DMS114 treated with DMSO at 0.1 percent for 48 hours (cell line): ENCODE measurements at regions not wholly inside any gene's neighbourhood (a gene's known extent, or its start where the extent isn't known, plus 50 kb on each side); places are given as distances from the start of the nearest gene placed in this dataset.
"Not testable (repeated sequence)": the region's sequence is repeated elsewhere in the genome, so short reads cannot be mapped to it uniquely, and the experiment has no call there.

ENCODE experiments used
- DNase-seq: peaks from one replicate; lab custom pipeline; 2025; ENCODE audit not compliant: unreplicated experiment; lab: John Stamatoyannopoulos, UW

DNA sequence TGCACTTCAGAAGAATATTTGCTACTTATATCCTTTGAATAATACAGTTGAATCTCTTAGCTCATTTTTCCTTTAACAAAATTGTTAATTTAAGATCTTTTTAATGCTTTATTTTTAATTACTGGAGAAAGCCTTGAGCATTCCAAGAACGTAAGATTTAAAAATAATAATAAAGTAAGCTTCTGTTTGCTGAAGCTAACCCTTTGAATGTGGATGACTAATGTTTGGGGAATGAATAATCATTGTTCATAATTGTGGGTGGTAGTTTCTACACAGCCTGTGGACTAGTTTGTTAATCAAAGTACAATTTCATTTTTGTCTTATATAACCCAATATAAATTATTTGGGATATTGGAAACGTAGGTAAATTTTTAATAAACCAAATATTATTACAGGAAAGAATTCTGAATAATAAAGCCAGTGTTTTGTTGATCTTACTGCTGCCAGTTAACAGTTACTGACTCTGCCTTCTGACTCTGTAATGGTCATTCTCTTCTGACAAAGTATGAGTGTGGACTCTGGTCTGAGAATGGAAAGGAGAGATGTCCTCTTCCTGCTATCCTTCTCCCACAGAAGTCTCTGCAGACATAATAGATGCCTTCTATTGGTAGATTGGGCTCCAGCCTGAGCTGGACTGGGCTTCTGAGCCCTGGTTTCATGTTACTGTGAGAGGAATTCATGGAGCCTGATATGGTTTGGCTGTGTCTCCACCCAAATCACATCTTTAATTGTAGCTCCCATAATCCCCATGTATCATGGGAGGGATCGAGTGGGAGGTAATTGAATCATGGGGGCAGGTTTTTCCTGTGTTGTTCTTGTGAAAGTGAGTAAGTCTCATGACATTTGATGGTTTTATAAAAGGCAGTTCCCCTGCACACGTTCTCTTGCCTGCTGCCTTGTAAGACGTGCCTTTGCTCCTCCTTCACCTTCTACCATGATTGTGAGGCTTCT is 292.7 kb upstream of the SLC39A10 start:
- no peak for DNase-seq

DNA sequence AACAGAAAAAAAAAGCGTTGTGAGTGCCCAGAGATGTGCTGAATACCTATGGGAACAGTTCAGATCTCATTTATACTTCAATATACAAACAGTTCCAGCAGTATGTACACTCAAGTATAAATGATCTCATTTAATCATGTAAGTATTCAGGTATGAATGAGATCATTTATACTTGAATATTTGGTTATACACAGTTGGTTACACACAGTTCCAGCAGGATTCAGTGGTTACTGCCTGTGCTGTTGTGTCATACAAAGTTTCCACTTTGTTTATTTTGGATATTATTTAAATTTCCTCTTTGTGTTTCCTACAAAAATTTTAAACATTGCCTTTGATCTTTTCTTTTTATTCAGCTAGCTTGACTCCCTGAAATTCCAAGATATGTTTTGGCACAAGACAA is 293.5 kb upstream of the SLC39A10 start:
- no peak for DNase-seq

DNA sequence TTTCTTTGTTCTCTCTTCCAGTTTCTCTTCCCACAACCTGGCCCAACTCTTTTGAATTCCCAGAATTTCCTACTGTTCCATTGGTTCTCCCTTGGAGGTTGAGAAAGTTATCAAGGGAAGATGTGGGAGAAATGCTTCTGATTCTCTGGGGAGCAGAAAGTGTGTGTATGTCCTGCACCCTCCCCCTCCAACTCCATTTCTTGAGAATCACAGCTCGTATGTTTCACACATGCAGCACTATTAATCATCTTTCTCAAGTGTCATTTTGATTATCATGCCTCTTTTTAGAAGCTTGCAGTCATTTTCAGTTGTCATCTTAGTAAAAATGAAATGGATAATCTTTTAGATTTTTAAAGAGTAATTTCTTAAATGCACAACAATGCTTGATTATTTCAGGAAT is 296.8 kb upstream of the SLC39A10 start:
- no peak for DNase-seq

DNA sequence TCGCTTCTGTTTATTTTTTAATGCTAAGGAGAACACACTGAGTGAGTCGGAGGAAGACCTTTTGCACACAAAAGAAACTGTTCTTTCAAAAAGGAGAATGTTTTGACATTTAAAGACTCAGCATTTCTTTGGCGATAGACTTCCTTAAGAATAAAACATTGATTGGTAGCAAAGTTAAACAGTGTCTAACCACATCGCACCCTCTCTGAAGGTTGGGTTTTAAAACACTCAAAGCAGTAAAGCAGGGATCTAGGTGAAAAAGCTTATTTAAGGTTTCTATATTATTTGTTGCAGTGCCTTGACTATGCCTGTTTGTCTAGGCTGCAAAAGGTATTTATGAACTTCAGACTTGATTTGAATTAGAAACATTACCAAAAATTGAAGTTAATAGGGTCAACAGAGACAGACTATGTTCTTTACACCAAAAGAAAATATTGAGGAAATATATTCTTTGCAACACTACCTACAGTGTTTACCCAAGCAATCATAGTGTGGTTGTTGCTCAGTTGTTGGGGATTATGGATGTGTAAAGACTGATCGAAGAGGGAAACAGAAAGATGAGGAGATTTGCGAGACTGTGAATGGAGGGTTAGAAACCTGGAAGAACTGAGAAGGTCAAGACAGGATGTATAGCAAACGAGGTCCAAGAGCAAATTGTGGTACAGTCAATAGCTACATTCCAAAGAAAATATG is 297.8 kb upstream of the SLC39A10 start:
- DNase-seq: no peak

DNA sequence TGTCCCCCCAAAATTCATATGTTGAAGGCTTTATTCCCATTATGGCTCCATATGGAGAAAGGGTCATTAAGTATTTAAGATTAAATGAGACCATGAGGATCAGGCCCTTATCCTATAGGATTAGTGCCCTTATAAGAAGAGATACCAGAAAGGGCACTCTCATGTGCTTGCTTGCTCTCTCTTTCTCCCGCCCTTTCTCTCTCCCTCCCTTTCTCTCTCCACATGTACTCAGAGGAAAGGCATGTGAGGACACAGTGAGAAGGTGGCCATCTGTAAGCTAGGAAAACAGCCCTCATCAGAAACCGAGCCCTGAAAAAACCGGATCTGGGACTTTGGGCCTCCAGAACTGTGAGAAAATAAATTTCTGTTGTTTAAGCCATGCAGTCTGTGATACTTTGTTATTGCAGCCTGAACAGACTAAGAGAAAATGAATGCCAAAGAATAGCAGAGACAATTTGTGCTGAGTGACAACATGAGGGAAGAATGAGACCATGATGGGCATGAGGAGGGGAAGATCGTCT is 300.0 kb upstream of the SLC39A10 start:
- no peak for DNase-seq

DNA sequence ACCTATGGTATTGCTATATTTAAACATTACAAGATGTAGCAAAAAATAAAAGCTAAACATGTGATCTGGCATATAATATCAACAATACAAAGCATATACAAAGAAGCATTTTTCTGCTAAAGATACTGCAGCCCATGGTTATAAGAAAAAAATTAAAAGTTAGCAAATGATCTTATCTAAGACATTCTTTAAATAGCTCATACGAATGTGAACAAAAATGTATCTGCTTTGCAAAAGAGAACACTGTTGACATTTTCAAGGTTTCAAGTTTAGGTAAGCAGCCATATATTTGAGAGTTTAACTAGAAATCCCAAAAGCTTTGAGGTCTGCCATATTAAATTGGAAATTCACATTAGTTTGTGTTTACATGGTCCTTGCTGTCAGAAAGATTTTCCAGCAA is 301.0 kb upstream of the SLC39A10 start:
- no peak for DNase-seq

DNA sequence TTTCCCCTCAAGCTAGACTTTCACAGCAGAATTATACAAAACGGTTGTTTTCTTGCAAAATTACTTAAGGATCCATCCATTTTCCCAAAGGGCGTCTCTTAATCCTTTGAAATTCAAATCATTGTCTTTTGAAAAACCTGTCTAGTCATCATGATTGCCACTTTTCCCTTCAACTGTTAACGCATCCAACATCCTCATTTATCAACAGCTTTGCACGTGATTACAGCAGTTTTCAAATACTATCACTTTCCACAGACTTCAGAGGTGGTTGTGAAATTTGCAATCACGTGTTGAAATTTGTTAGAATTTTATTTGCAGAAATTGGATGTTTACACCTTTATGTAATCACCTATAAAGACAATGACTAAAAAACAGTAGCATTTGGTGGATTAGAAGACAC is 304.4 kb upstream of the SLC39A10 start:
- DNase-seq: no peak

DNA sequence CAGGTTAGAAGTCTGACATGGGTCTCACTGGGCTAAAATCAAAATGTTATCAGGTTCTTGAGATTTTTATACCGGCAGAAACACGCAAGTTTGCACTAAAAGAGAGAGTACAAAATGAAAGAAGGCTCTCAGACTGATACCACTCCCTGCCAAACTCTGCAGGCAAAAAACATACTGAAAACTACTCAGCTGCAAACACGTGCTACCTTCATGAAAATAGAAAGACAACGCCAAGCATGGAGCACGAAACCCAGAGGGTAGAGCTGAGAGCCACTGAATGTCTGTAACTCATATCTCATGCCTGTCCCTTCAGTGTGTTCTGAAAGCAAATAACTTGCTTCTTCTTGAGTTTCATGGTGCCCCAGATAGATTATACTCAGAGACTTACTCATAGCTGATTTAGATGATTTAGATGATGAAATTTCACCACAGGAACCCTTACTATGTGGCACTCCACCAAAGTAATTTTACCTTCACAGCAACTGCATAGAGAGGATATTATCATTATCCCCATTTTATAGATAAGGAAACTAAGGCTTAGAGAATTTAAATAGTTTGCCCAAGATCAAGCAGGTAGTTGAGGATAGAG is 313.0 kb upstream of the SLC39A10 start:
- no peak for DNase-seq

DNA sequence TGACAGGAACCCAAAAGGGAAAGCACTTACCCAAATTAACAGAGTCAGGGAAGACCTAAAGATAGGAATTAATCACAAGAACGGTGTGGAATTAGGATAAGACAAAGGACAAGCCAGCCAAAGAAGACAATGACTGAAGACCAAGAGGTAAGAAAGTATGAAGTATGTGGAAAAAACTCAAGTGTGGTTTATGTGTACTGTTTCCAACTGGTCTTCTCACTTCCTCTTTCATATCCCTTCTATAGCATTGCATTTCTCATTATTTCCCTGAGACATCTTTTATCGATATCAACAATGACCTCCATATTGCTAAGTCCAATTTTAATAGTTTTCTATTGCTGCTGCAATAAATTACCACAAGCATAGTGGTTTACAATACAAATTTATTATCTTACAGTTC is 313.5 kb upstream of the SLC39A10 start:
- DNase-seq: no peak

DNA sequence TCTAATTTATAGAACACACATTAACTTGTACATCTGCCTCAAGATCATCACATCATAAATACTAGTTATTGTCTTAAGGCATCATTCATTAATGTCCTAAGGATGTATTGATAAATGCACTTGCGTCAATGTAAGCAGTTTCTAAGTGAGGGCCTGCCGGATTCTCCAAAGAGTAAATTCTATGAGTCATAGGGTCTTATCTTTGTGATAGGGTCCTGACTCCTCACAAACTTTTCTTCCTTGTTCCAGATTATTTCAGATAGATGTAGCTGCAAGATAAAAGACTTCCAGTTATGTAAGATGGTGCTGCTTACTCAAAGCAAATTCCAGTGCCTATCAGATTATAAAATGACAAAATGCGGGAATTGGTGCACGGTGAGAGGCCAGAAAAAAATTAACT is 315.0 kb upstream of the SLC39A10 start:
- no peak for DNase-seq

DNA sequence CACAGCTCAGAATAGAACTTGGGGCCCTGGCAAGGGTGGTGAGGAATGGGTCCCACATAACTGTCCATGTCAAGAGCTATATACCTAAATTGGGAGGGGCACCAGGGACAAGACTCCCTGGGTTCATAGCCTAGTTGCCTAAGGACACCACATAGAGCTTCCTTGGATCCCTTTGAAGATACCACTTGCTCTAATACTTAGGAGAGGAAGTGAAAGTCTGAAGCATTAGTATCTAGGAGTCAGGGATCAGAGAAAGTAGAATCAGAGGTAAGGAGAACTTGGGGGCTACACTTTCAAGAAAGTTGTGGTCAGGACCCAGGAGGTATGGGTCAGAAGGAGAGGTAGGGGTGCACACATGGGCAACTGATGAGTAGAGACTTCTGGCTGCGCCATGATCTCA is 318.2 kb upstream of the SLC39A10 start:
- DNase-seq: no peak

DNA sequence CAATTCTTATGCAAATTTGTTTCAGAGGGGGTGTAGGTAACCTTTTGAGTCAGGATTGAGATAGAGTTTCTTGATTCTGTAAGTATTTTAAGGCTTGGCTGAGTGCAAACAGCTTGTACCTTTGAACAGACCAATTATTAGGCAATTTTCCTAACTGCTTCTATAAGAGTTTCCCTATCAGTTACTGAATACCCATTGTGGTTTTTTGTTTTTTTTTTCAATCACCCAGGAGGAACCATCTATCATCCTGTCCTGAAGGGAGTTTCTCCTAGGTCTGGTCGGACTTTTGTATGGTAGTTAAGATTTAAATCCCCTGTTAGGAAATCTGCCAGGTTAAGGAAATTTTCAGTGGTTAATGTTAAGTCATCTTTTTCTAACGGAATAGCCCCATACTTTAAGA is 319.4 kb upstream of the SLC39A10 start:
- DNase-seq: no peak

DNA sequence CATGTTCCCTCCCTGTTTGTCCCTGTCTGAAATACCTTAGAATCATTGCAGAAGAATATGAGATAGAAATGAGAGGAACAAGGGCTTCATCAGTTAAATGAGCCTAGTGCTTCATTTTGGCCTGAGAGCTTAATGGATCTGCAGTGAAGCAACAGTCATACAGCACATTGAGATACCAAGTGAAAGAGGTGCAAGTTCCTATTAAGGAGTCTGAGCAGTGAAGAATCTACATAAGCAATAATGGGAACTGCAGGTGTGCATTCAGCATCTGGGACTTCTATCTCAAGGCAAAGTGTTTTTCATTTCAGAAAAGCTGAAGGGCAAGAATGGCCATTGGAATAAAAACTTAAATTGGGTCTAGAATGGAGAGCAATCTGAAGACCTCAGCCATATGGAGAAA is 323.2 kb upstream of the SLC39A10 start:
- no peak for DNase-seq

DNA sequence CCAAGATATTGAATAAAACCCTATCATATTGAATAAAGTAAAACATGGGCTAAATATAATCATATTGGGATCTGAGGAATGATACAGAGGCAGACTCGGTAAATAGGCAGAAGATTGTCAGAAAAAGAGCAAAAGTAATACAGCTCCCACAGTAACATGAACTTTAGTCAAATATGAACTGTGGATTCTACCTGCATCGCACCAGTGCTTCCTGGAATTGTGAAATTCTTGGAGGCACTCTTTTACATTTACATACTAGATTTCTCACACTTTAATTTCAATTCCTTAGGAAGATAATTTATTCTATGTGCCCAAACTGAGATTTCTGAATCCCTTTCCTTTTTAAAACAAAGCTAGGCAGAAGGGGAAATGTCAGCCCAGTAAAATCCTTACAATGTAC is 325.1 kb upstream of the SLC39A10 start:
- DNase-seq: no peak

DNA sequence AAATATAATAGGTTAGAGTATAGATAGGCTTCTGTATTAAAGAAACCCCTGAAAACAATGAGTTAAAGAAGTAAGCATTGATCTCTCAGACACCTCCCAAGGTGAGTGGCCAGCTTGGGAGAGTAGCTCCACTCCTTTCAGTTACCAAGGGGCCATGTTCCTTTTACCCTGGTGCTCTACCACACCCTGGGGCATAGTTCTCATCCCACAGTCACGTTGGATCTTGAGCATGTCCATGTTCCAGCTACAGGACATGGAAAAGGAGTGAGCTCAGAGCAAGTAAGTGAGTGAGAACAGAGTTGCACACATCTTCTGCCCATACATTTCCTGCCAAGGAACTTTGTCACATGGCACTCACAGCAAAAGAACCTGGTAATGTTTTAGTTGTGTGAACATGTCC is 325.9 kb upstream of the SLC39A10 start:
- DNase-seq: no peak

DNA sequence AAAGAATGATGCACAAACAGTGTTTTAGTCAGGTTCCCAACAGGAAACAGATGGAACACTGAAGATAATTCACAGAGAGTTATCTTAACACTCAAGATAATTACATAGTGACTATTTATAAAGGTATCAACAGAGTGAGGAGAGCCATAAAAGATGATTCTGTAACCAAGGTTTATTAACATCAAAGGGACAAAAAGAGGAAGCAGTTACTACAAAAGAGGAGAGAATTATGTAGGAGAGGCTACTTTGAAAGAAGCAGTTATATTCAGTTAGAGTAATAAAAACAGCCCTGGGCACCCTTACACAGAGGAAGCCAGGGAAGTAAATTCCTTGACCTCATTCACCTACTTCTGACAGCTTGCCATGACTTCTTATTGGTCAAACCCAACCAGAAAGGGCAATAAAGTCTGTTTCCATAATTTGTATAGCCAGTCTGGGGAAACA is 326.5 kb upstream of the SLC39A10 start:
- no peak for DNase-seq

DNA sequence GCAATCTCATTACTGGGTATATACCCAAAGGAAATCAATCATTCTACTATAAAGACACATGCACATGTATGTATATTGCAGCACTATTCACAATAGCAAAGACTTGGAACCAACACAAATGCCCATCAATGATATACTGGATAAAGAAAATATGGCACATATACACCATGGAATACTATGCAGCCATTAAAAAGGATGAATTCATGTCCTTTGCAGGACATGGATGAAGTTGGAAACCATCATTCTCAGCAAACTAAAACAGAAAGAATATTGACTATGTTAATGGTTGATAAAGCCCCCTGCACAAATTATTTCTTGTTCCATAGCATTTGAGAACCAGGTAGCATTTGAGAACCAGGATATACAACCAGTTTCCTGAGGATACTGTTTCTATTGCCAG is 327.2 kb upstream of the SLC39A10 start:
- not testable (repeated sequence) for DNase-seq

DNA sequence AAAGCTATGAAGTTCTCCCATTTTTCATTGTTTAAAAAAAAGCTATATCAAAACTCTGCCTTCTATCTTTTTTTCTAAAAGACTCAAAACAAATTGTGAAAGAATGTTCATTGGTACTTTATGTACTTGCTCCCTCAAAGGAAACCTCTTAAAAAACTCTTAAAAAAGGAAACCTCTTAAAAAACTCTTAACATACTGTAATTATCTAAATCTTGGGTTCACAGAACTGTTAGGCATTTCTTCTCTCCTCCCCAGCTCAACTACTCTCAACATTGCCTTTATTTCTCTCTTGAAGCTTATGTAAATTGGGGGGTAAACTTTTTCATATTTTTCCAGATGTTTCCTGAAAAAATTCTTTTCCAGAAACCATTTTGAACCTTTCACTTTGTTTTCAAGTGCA is 330.5 kb upstream of the SLC39A10 start:
- no peak for DNase-seq

DNA sequence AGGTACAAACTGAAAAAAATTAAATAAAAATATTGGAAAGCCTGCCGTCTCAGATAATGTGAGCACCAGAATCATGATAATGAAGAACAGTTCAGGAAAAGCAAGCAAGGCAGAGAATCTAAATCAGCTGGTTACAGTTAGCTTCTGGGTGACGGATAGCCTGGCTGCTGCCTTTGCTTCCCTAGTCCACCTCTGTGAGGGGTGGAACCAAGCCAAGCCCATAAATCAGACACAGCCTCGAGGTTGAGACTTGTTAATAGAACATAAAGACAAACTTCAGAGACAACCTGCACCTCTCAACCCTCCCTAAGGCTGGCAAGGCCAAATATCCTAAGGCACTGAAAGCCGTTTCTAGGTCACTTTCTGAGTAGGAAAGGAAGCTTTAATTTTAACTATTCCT is 334.7 kb upstream of the SLC39A10 start:
- DNase-seq: no peak

DNA sequence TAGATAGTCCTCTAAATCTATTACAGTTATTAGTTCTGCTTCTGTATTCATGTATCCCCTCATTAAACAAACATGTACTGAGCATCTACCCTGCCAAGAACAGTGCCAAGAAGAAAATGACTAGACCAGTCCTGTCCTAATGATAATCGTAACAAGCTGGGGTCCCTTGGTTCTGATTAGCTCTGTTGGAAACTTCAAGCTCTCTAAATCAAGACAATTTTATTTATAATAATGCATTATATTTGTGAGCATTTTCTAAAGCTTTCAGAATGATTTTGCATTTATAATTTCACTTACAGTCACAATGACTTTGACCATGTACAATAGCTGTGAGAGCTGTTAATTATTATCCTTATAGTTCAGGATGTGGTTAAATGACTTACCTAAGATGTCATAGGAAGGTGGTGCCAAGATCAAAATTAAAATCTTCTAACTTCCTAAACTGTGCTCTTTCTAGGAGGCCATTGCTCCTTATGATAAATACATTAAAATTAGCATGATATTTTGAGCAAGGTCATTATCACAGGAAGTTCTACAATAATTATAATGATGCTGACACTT is 336.5 kb upstream of the SLC39A10 start:
- DNase-seq: no peak
